Caco-2 (cell line): ENCODE measurements at regions not wholly inside any gene's neighbourhood (a gene's known extent, or its start where the extent isn't known, plus 50 kb on each side); places are given as distances from the start of the nearest gene placed in this dataset.

Experiments used
- BruUV-seq: library from RNA; stranded (reverse); fragments of 400-500 nt; replicated peaks from 2 replicates; lab custom pipeline; 2021; lab: Mats Ljungman, UMichigan
- CTCF ChIA-PET: fragments of 300-600 bp; sonication (Branson Sonifier 250); formaldehyde crosslinking; loops from one replicate; lab custom pipeline; 2022; ENCODE audit warnings: antibody characterized with exemption; lab: Charles Lee
- POLR2A ChIA-PET: fragments of 300-600 bp; sonication (Branson Sonifier 250); formaldehyde crosslinking; loops from one replicate; lab custom pipeline; 2022; ENCODE audit warnings: antibody characterized with exemption; lab: Charles Lee
- DNase-seq, 2 experiments: peaks; one replicate each; pipeline versions ENCODE4 v3.0.0 to v3.0.0-alpha.2; 2020 to 2022
- H3K27me3 ChIP-seq: replicated peaks from 2 replicates; pipeline ENCODE4 v1.6.0; 2011; ENCODE audit warnings: low read length; ENCODE audit not compliant: control insufficient read depth, insufficient read depth
- H3K36me3 ChIP-seq: 2 replicates; pipeline ENCODE4 v1.5.1; 2011; ENCODE audit warnings: low read length; ENCODE audit not compliant: control insufficient read depth, insufficient read depth
- H3K4me1 ChIP-seq: fragments of 250-450 bp; sonication (Bioruptor Pico); 2 replicates; pipeline ENCODE4 v1.5.1; 2020; ENCODE audit warnings: mild to moderate bottlenecking
- H3K4me3 ChIP-seq: 2 replicates; pipeline ENCODE4 v1.5.1; 2011; ENCODE audit warnings: low read depth, mild to moderate bottlenecking, control low read depth, low read length
- H3K9me3 ChIP-seq: fragments of 250-450 bp; sonication (Bioruptor Pico); 2 replicates; pipeline ENCODE4 v1.5.1; 2020; ENCODE audit warnings: mild to moderate bottlenecking, moderate library complexity
- H3K27ac Mint-ChIP-seq: one replicate; pipeline ENCODE4 v1.8.0; 2022; ENCODE audit warnings: mixed read lengths; ENCODE audit not compliant: unreplicated experiment
- H3K27me3 Mint-ChIP-seq: one replicate; pipeline ENCODE4 v1.8.0; 2022; ENCODE audit warnings: mixed read lengths; ENCODE audit not compliant: insufficient read depth, unreplicated experiment
- H3K36me3 Mint-ChIP-seq: one replicate; pipeline ENCODE4 v1.8.0; 2022; ENCODE audit warnings: mild to moderate bottlenecking, mixed read lengths; ENCODE audit not compliant: insufficient read depth, unreplicated experiment
- H3K4me1 Mint-ChIP-seq: one replicate; pipeline ENCODE4 v1.8.0; 2022; ENCODE audit warnings: low read depth, mixed read lengths; ENCODE audit not compliant: unreplicated experiment
- H3K4me3 Mint-ChIP-seq: one replicate; pipeline ENCODE4 v1.8.0; 2022; ENCODE audit warnings: mild to moderate bottlenecking, moderate library complexity, mixed read lengths; ENCODE audit not compliant: unreplicated experiment
- H3K9me3 Mint-ChIP-seq: one replicate; pipeline ENCODE4 v1.8.0; 2022; ENCODE audit warnings: mixed read lengths; ENCODE audit not compliant: unreplicated experiment
- intact Hi-C: fragments of 100-400 bp; cut with micrococcal nuclease; formaldehyde crosslinking; loops from one replicate; pipeline ENCODE4 v1.10.0; 2022; ENCODE audit not compliant: unreplicated experiment
- TF ChIP-seq, protein P1 (sequence below), 2 experiments: fragments of 200-600 bp in 1 of 2; IDR thresholded peaks; 1 replicate in 1 of 2; 2 replicates in 1 of 2; pipeline versions ENCODE4 v1.5.1 to v1.8.0; 2011 to 2022; ENCODE audit warnings: antibody characterized with exemption in 1 of 2, control low read depth in 1 of 2, inconsistent platforms in 1 of 2, low read depth in 1 of 2, low read length in 1 of 2, mild to moderate bottlenecking in 1 of 2, moderate library complexity in 1 of 2; ENCODE audit not compliant: insufficient read depth in 1 of 2, severe bottlenecking in 1 of 2, unreplicated experiment in 1 of 2

DNA sequence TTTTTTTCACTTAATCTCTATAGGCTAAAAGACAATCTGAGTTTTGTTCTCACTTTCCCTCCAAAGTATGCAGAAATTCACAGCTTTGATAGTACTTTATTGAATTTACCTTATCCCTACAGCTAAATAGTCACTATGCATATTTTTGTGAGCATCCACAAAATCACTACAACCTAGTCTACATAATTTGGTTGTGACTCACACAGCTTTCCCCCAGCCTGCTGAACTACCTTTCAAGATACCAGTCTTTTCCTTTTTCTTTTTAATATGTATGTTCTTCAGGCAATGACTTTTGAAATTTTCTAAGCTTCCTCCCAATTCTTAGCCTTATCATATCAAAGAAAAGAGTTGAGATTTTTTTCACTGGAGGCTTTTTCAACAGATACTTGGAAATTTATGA is 347.3 kb upstream of the CDH6 start:
- POLR2A ChIA-PET, result no interaction called here
- intact Hi-C loops, result no loop called here
- Mint-ChIP-seq H3K4me3 (no peak overlapping the region), H3K27me3 (no peaks in the 10 kb centered on the region), H3K9me3 (no peaks in the 10 kb centered on the region), H3K27ac (no peak overlapping the region), H3K36me3 (no peaks in the 10 kb centered on the region), H3K4me1 (peaks cover 7% of the 10 kb centered on the region)
- CTCF ChIA-PET, result no interaction called here
- no peak for DNase-seq
- H3K4me3 ChIP-seq, result no peak overlapping the region
- TF ChIP-seq, protein P1, sequence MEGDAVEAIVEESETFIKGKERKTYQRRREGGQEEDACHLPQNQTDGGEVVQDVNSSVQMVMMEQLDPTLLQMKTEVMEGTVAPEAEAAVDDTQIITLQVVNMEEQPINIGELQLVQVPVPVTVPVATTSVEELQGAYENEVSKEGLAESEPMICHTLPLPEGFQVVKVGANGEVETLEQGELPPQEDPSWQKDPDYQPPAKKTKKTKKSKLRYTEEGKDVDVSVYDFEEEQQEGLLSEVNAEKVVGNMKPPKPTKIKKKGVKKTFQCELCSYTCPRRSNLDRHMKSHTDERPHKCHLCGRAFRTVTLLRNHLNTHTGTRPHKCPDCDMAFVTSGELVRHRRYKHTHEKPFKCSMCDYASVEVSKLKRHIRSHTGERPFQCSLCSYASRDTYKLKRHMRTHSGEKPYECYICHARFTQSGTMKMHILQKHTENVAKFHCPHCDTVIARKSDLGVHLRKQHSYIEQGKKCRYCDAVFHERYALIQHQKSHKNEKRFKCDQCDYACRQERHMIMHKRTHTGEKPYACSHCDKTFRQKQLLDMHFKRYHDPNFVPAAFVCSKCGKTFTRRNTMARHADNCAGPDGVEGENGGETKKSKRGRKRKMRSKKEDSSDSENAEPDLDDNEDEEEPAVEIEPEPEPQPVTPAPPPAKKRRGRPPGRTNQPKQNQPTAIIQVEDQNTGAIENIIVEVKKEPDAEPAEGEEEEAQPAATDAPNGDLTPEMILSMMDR (IDR thresholded peaks at IDR 0.05; ENCODE audit: insufficient read depth in 1 of 2, low read depth in 1 of 2, low read length in 1 of 2, severe bottlenecking in 1 of 2, unreplicated experiment in 1 of 2), result no peak
- H3K9me3 ChIP-seq, result no peaks in the 10 kb centered on the region
- H3K4me1 ChIP-seq, result peaks cover 5% of the 10 kb centered on the region; the same call in 1 of the 2 replicates
- H3K27me3 ChIP-seq, result no peaks in the 10 kb centered on the region
- BruUV-seq, result no TSS peak
- H3K36me3 ChIP-seq, result no peaks in the 10 kb centered on the region

GRCh38 chr5:30845194-30845593 is 348.3 kb upstream of the CDH6 start:
- Histone ChIP-seq H3K36me3 (no peaks in the 10 kb centered on the region), H3K4me3 (no peak overlapping the region), H3K4me1 (peaks cover under 1% of the 10 kb centered on the region; the same call in 1 of the 2 replicates), H3K9me3 (no peaks in the 10 kb centered on the region), H3K27me3 (no peaks in the 10 kb centered on the region)
- Mint-ChIP-seq H3K4me3 (no peak overlapping the region), H3K36me3 (no peaks in the 10 kb centered on the region), H3K4me1 (peaks cover 7% of the 10 kb centered on the region), H3K27me3 (no peaks in the 10 kb centered on the region), H3K27ac (no peak overlapping the region), H3K9me3 (no peaks in the 10 kb centered on the region)
- intact Hi-C loops, result no loop called here
- ChIA-PET POLR2A (no interaction called here), CTCF (no interaction called here)
- no peak for DNase-seq
- BruUV-seq, result no TSS peak
- TF ChIP-seq, protein P1 (IDR thresholded peaks at IDR 0.05; ENCODE audit: insufficient read depth in 1 of 2, low read depth in 1 of 2, low read length in 1 of 2, severe bottlenecking in 1 of 2, unreplicated experiment in 1 of 2), result no peak

DNA sequence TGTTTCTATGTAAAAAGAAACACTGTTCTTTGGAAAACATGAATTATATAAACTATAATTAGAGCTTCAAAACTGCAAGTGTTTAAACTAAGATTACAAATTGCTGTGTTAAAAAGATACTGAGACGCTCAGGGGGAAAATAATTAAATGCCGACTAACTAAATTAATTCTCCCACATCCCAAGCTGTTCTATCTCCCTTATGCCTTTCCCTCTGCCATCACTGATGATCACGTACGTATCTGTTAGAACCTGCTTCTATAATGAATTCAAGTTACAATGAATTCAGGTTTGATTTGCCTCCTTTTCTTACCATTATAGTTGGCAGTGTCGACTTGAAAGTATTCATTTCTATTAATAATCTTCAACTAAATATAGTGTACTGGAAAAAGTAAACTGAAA is 349.9 kb upstream of the CDH6 start:
- no peaks in the 10 kb centered on the region for H3K4me1 ChIP-seq
- H3K9me3 ChIP-seq, result no peaks in the 10 kb centered on the region
- POLR2A ChIA-PET, result no interaction called here
- no peak for DNase-seq
- BruUV-seq, result no TSS peak
- H3K9me3 Mint-ChIP-seq, result no peaks in the 10 kb centered on the region
- no peak overlapping the region for H3K4me3 ChIP-seq
- intact Hi-C loops, result no loop called here
- H3K36me3 ChIP-seq, result no peaks in the 10 kb centered on the region
- H3K27me3 Mint-ChIP-seq, result no peaks in the 10 kb centered on the region
- H3K27ac Mint-ChIP-seq, result no peak overlapping the region
- no peak overlapping the region for H3K4me3 Mint-ChIP-seq
- CTCF ChIA-PET, result no interaction called here
- H3K27me3 ChIP-seq, result no peaks in the 10 kb centered on the region
- TF ChIP-seq, protein P1 (IDR thresholded peaks at IDR 0.05; ENCODE audit: insufficient read depth in 1 of 2, low read depth in 1 of 2, low read length in 1 of 2, severe bottlenecking in 1 of 2, unreplicated experiment in 1 of 2), result no peak
- H3K36me3 Mint-ChIP-seq, result no peaks in the 10 kb centered on the region
- H3K4me1 Mint-ChIP-seq, result no peaks in the 10 kb centered on the region
